Osteocyte (in vitro differentiated cells): ENCODE measurements at regions not wholly inside any gene's neighbourhood (a gene's known extent, or its start where the extent isn't known, plus 50 kb on each side); places are given as distances from the start of the nearest gene placed in this dataset.

Experiments used
- DNase-seq: peaks from one replicate; pipeline ENCODE4 v3.0.0; 2021; ENCODE audit warnings: mixed read lengths; ENCODE audit not compliant: unreplicated experiment; ENCODE audit errors: extremely low spot score
- H3K27ac Mint-ChIP-seq: one replicate; pipeline ENCODE4 v1.8.0; 2021; ENCODE audit warnings: mild to moderate bottlenecking, mixed read lengths; ENCODE audit not compliant: unreplicated experiment
- H3K27me3 Mint-ChIP-seq: one replicate; pipeline ENCODE4 v1.8.0; 2021; ENCODE audit warnings: mixed read lengths; ENCODE audit not compliant: unreplicated experiment
- H3K36me3 Mint-ChIP-seq: one replicate; pipeline ENCODE4 v1.8.0; 2021; ENCODE audit warnings: mixed read lengths; ENCODE audit not compliant: unreplicated experiment
- H3K4me1 Mint-ChIP-seq: one replicate; pipeline ENCODE4 v1.8.0; 2021; ENCODE audit warnings: mixed read lengths; ENCODE audit not compliant: unreplicated experiment
- H3K4me3 Mint-ChIP-seq: one replicate; pipeline ENCODE4 v1.8.0; 2021; ENCODE audit warnings: mild to moderate bottlenecking, moderate library complexity, mixed read lengths; ENCODE audit not compliant: unreplicated experiment
- H3K9me3 Mint-ChIP-seq: one replicate; pipeline ENCODE4 v1.8.0; 2021; ENCODE audit warnings: mixed read lengths; ENCODE audit not compliant: unreplicated experiment
- TF ChIP-seq, protein P1 (sequence below): fragments of 200-600 bp; sonication (generic); IDR thresholded peaks from 2 replicates; pipeline ENCODE4 v1.5.0; 2021; ENCODE audit warnings: antibody characterized with exemption, mild to moderate bottlenecking, moderate library complexity

DNA sequence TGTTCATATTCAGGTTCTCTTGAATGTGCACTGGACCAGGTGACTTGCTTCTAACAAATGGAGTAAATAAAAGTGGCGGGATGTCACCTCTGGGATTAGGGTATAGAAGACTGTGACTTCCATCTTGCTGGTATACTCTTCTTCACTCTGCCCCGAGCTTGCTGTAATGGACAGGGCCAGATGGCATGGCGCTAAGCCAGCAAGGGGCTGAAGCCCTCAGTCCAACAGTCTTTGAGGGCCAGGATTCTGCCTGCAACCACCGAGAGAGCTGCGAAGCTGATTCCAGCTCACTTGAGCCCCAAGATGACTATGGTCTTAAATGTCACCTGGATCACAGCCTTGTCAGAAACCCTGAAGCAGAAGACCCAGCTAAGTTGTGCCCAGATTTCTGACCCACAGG is 600.0 kb downstream of the FGF9 start:
- Mint-ChIP-seq H3K9me3 (peaks cover 25% of the 10 kb centered on the region), H3K4me3 (no peak overlapping the region), H3K36me3 (no peaks in the 10 kb centered on the region), H3K4me1 (no peaks in the 10 kb centered on the region), H3K27ac (no peak overlapping the region), H3K27me3 (no peaks in the 10 kb centered on the region)
- TF ChIP-seq, protein P1, sequence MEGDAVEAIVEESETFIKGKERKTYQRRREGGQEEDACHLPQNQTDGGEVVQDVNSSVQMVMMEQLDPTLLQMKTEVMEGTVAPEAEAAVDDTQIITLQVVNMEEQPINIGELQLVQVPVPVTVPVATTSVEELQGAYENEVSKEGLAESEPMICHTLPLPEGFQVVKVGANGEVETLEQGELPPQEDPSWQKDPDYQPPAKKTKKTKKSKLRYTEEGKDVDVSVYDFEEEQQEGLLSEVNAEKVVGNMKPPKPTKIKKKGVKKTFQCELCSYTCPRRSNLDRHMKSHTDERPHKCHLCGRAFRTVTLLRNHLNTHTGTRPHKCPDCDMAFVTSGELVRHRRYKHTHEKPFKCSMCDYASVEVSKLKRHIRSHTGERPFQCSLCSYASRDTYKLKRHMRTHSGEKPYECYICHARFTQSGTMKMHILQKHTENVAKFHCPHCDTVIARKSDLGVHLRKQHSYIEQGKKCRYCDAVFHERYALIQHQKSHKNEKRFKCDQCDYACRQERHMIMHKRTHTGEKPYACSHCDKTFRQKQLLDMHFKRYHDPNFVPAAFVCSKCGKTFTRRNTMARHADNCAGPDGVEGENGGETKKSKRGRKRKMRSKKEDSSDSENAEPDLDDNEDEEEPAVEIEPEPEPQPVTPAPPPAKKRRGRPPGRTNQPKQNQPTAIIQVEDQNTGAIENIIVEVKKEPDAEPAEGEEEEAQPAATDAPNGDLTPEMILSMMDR = no peak
- no peak for DNase-seq

DNA sequence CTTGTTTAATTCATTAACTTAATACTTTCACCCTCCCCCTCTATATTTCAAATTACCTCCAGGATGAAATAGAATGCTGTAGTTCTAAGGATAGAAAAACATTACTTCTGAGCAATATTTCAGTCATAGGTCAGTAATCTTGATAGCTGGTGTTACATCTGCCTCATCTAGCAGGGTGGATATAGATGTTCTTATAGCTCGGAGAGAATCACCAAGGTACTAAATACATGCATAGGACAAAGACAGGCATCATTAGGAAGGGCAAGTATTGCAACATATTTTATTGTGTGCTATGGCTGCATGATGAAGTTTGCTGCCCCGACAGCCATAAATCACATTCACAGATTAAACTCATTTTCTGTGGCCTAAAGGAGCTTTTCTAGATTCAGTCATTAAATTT is 601.0 kb downstream of the FGF9 start:
- H3K27ac Mint-ChIP-seq = no peak overlapping the region

GRCh38 chr13:22275393-22275792 is 604.5 kb downstream of the FGF9 start:
- no peak overlapping the region for H3K27ac Mint-ChIP-seq
- H3K4me1 Mint-ChIP-seq = no peaks in the 10 kb centered on the region

More for the DNA sequence above, 601.0 kb downstream of the FGF9 start:
- Mint-ChIP-seq H3K4me1 (no peaks in the 10 kb centered on the region), H3K4me3 (no peak overlapping the region), H3K9me3 (peaks cover 23% of the 10 kb centered on the region), H3K27me3 (no peaks in the 10 kb centered on the region), H3K36me3 (no peaks in the 10 kb centered on the region)
- no peak for DNase-seq
- TF ChIP-seq, protein P1 = no peak

GRCh38 chr13:22276616-22277015 is 605.7 kb downstream of the FGF9 start:
- H3K27ac Mint-ChIP-seq = no peak overlapping the region
- no peak overlapping the region for H3K4me3 Mint-ChIP-seq
- DNase-seq = no peak
- TF ChIP-seq, protein P1 = no peak
- H3K4me1 Mint-ChIP-seq = no peaks in the 10 kb centered on the region
- H3K36me3 Mint-ChIP-seq = no peaks in the 10 kb centered on the region
- peaks cover 23% of the 10 kb centered on the region for H3K9me3 Mint-ChIP-seq
- no peaks in the 10 kb centered on the region for H3K27me3 Mint-ChIP-seq

More at GRCh38 chr13:22275393-22275792, 604.5 kb downstream of the FGF9 start:
- TF ChIP-seq, protein P1 = no peak
- no peak for DNase-seq
- H3K27me3 Mint-ChIP-seq = no peaks in the 10 kb centered on the region
- no peaks in the 10 kb centered on the region for H3K36me3 Mint-ChIP-seq
- H3K9me3 Mint-ChIP-seq = peaks cover 23% of the 10 kb centered on the region
- H3K4me3 Mint-ChIP-seq = no peak overlapping the region

- peaks cover 31% of the 10 kb centered on the region for H3K9me3 Mint-ChIP-seq
- H3K4me3 Mint-ChIP-seq = no peak overlapping the region
- H3K27me3 Mint-ChIP-seq = no peaks in the 10 kb centered on the region
- no peaks in the 10 kb centered on the region for H3K36me3 Mint-ChIP-seq
- TF ChIP-seq, protein P1 = peak; percentile 38
- DNase-seq = no peak
- no peak overlapping the region for H3K27ac Mint-ChIP-seq
- no peaks in the 10 kb centered on the region for H3K4me1 Mint-ChIP-seq
These were observed 607.6 kb downstream of the FGF9 start for GRCh38 chr13:22278336-22278929.
